Activated B cell treated with CpG ODN at 0.5 μM for 24 hours (primary cell): ENCODE measurements at regions not wholly inside any gene's neighbourhood (a gene's known extent, or its start where the extent isn't known, plus 50 kb on each side); places are given as distances from the start of the nearest gene placed in this dataset.
"Not testable (repeated sequence)": the region's sequence is repeated elsewhere in the genome, so short reads cannot be mapped to it uniquely, and the experiment has no call there.

Source experiments
- ATAC-seq: fragments of 200-7000 bp; cut with Tn5 transposase; one replicate; pipeline ENCODE4 v1.10.0; 2021; ENCODE audit warnings: low read depth, mild to moderate bottlenecking, moderate library complexity
- CTCF ChIA-PET: fragments of 350-600 bp; sonication (Branson Sonifier 250); formaldehyde crosslinking; loops from one replicate; lab custom pipeline; 2021; ENCODE audit warnings: antibody characterized with exemption; lab: Charles Lee
- POLR2A ChIA-PET: fragments of 350-600 bp; sonication (Branson Sonifier 250); formaldehyde crosslinking; loops from one replicate; lab custom pipeline; 2021; ENCODE audit warnings: antibody characterized with exemption; lab: Charles Lee
- DNase-seq: peaks from one replicate; pipeline ENCODE4 v3.0.0; 2022
- H3K27ac Mint-ChIP-seq: one replicate; pipeline ENCODE4 v1.8.0; 2020; ENCODE audit warnings: mixed read lengths
- H3K27me3 Mint-ChIP-seq: one replicate; pipeline ENCODE4 v1.8.0; 2021; ENCODE audit warnings: mixed read lengths
- H3K36me3 Mint-ChIP-seq: one replicate; pipeline ENCODE4 v1.8.0; 2021; ENCODE audit warnings: low read depth, mixed read lengths
- H3K4me1 Mint-ChIP-seq: one replicate; pipeline ENCODE4 v1.8.0; 2021; ENCODE audit warnings: mixed read lengths
- H3K4me3 Mint-ChIP-seq: one replicate; pipeline ENCODE4 v1.8.0; 2020; ENCODE audit warnings: mild to moderate bottlenecking, mixed read lengths
- H3K9me3 Mint-ChIP-seq: one replicate; pipeline ENCODE4 v1.8.0; 2020; ENCODE audit warnings: mixed read lengths
- CTCF ChIP-seq: fragments of 200-600 bp; IDR thresholded peaks from one replicate; pipeline ENCODE4 v1.8.0; 2022; ENCODE audit warnings: antibody characterized with exemption, mild to moderate bottlenecking
- intact Hi-C: fragments of 100-400 bp; cut with micrococcal nuclease; formaldehyde crosslinking; loops from one replicate; pipeline ENCODE4 v1.15.1; 2024

- TF ChIP-seq CTCF = no peak
- no peak for ATAC-seq
- Mint-ChIP-seq H3K9me3 (peaks cover 7% of the 10 kb centered on the region), H3K36me3 (no peaks in the 10 kb centered on the region), H3K27me3 (no peaks in the 10 kb centered on the region), H3K4me1 (no peaks in the 10 kb centered on the region), H3K4me3 (no peak overlapping the region), H3K27ac (no peak overlapping the region)
- no peak for DNase-seq
- intact Hi-C loops = no loop called here
- ChIA-PET CTCF (no interaction called here), POLR2A (no interaction called here)
Measured at GRCh38 chr6:167668019-167668753, 158.5 kb upstream of the AFDN start.

DNA sequence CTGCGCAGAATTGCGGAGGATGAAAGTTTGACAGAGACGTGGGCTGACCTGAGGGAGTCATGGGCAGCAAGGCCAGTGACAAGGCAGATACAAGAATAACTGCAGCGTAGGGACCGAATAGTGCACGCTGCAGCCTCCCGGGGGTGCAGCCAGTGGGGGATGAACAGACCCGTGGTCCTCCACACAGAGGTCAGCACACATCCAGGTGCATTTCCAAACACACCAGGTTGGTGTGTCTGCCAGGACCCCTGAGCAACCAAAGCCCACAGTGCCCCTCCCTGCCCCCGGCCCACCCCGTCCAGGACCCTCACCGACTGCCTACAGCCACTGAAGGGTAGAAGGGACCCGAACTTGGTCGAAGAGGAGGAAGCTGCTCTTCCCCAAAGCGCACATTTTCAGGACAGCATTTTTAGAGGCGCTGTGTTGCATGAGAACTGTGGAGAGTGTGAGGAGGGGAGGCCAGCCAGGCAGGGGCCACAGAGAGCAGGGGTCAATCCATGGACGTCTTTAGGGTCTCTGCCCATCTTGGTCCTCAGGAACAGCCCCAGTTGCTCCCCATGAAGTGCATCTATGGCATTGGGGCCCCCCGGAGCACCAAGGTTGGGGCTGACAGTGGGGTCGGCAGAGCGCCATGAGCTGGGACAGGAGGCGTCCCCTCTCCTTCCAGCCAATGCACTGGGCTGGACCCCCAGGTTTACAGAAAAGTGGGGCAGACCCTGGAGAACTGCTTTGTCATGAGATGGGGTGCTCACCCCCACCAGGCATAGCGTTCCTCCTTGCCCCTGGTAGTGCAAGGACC, 157.8 kb upstream of the AFDN start:
- no peak for DNase-seq

DNA sequence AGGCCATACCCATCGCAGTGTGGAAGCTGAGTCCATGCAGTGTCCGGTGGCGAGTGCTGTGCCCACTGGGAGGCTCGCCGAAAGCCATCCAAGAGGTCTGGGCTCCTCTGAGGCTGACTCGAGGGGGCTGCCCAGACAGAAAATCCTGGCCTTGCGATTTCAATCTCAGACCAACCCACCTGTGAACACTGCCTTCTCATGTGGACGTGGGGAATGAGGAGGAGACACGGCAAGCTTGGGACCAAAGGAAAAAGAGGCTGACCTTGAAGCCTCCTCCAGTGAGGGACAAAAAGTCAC, 157.2 kb upstream of the AFDN start:
- no peaks in the 10 kb centered on the region for H3K36me3 Mint-ChIP-seq
- peaks cover 7% of the 10 kb centered on the region for H3K9me3 Mint-ChIP-seq
- ATAC-seq (no peak), DNase-seq (no peak)
- intact Hi-C loops = no loop called here
- no peak for TF ChIP-seq CTCF
- POLR2A ChIA-PET = no interaction called here
- CTCF ChIA-PET = no interaction called here
- no peak overlapping the region for H3K4me3 Mint-ChIP-seq
- no peaks in the 10 kb centered on the region for H3K4me1 Mint-ChIP-seq
- H3K27ac Mint-ChIP-seq = no peak overlapping the region
- H3K27me3 Mint-ChIP-seq = peaks cover 4% of the 10 kb centered on the region

More for the DNA sequence above, 157.8 kb upstream of the AFDN start:
- ATAC-seq = no peak
- POLR2A ChIA-PET = no interaction called here
- no peak overlapping the region for H3K4me3 Mint-ChIP-seq
- H3K27me3 Mint-ChIP-seq = no peaks in the 10 kb centered on the region
- no peak overlapping the region for H3K27ac Mint-ChIP-seq
- no peaks in the 10 kb centered on the region for H3K36me3 Mint-ChIP-seq
- H3K9me3 Mint-ChIP-seq = peaks cover 7% of the 10 kb centered on the region
- no peaks in the 10 kb centered on the region for H3K4me1 Mint-ChIP-seq
- CTCF ChIA-PET = no interaction called here
- TF ChIP-seq CTCF = no peak
- intact Hi-C loops = no loop called here

GRCh38 chr6:167669870-167670802, 156.6 kb upstream of the AFDN start:
- no peak for ATAC-seq
- no peak overlapping the region for H3K4me3 Mint-ChIP-seq
- H3K9me3 Mint-ChIP-seq = peaks cover 7% of the 10 kb centered on the region
- CTCF ChIA-PET = no interaction called here
- no peak for TF ChIP-seq CTCF
- H3K4me1 Mint-ChIP-seq = no peaks in the 10 kb centered on the region
- H3K27me3 Mint-ChIP-seq = peaks cover 8% of the 10 kb centered on the region
- POLR2A ChIA-PET = no interaction called here
- no peak overlapping the region for H3K27ac Mint-ChIP-seq
- DNase-seq = no peak
- intact Hi-C loops = no loop called here
- no peaks in the 10 kb centered on the region for H3K36me3 Mint-ChIP-seq

DNA sequence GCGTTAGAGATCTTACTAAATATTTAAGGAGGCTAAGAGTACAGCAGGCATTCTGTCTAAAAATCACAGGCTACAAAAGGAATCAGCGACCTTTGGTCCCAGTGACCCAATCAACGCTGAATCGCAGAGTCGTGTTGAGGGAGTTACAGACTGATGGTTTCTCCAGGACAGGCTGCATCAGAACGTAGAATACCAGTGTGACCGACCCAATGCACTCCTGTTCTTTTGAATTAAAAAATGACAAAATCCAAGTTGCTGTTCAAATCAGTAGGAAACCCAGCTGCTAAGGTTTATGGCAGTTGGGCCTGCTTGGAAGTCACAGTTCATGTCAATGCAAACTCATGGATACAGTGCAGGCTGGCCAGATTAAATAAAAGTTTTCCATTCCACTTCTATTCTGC, 155.8 kb upstream of the AFDN start:
- DNase-seq = no peak
- peaks cover 7% of the 10 kb centered on the region for H3K9me3 Mint-ChIP-seq
- TF ChIP-seq CTCF = no peak

DNA sequence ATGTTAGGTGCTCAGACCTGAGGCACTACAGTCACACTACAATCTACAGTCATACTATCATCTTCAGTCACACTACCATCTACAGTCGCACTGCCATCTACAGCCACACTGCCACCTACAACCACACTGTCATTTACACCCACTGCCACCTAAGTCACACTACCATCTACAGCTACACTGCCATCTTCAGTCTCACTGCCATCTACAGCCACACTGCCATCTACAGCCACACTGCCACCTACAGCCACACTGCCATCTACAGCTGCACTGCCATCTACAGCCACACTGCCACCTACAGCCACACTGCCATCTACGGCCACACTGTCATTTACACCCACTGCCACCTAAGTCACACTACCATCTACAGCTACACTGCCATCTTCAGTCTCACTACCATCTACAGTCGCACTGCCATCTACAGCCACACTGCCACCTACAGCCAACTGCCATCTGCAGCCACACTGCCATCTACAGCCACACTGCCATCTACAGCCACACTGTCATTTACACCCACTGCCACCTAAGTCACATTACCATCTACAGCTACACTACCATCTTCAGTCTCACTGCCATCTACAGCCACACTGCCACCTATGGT, 155.2 kb upstream of the AFDN start:
- H3K4me1 Mint-ChIP-seq, H3K4me3 Mint-ChIP-seq, DNase-seq, intact Hi-C loops, H3K27ac Mint-ChIP-seq, POLR2A ChIA-PET, CTCF ChIA-PET, H3K36me3 Mint-ChIP-seq, ATAC-seq, H3K9me3 Mint-ChIP-seq: not testable (repeated sequence)
- H3K27me3 Mint-ChIP-seq = peaks cover 19% of the 10 kb centered on the region

More for the DNA sequence above, 155.8 kb upstream of the AFDN start:
- CTCF ChIA-PET = no interaction called here
- intact Hi-C loops = no loop called here
- ATAC-seq = no peak
- POLR2A ChIA-PET = no interaction called here
- Mint-ChIP-seq H3K36me3 (no peaks in the 10 kb centered on the region), H3K27ac (no peak overlapping the region), H3K4me1 (no peaks in the 10 kb centered on the region), H3K4me3 (no peak overlapping the region), H3K27me3 (peaks cover 14% of the 10 kb centered on the region)
